COLO668 (cell line): ENCODE measurements at regions not wholly inside any gene's neighbourhood (a gene's known extent, or its start where the extent isn't known, plus 50 kb on each side); places are given as distances from the start of the nearest gene placed in this dataset.
A peak's percentile ranks its signal among the peaks of the same experiment; 100 is the strongest.

ENCODE experiments used
- DNase-seq: peaks from one replicate; lab custom pipeline; 2025; ENCODE audit not compliant: unreplicated experiment; lab: John Stamatoyannopoulos, UW

- no peak for DNase-seq
These were observed 717.7 kb upstream of the SGCG start for GRCh38 chr13:22463089-22463488.

GRCh38 chr13:22468045-22468444 lies 712.7 kb upstream of the SGCG start:
- DNase-seq, result no peak

- DNase-seq, result no peak
These were observed 712.0 kb upstream of the SGCG start for GRCh38 chr13:22468824-22469223.

GRCh38 chr13:22469452-22469851 lies 711.3 kb upstream of the SGCG start:
- DNase-seq, result no peak

- no peak for DNase-seq
These were observed 710.7 kb upstream of the SGCG start for GRCh38 chr13:22470075-22470474.

- DNase-seq, result no peak
These were observed 698.2 kb upstream of the SGCG start for GRCh38 chr13:22482496-22483000.

GRCh38 chr13:22483276-22483675 lies 697.5 kb upstream of the SGCG start:
- DNase-seq, result no peak

GRCh38 chr13:22486490-22486889 lies 694.3 kb upstream of the SGCG start:
- DNase-seq, result no peak

- DNase-seq, result no peak
These were observed 692.8 kb upstream of the SGCG start for GRCh38 chr13:22487932-22488331.

GRCh38 chr13:22489771-22490170 lies 691.0 kb upstream of the SGCG start:
- DNase-seq, result no peak

GRCh38 chr13:22495819-22496218 lies 685.0 kb upstream of the SGCG start:
- no peak for DNase-seq

GRCh38 chr13:22496803-22497508 lies 683.8 kb upstream of the SGCG start:
- DNase-seq, result no peak

- peak; percentile 95 for DNase-seq
These were observed 682.6 kb upstream of the SGCG start for GRCh38 chr13:22497991-22498780.

GRCh38 chr13:22499919-22500318 lies 680.9 kb upstream of the SGCG start:
- DNase-seq, result no peak

GRCh38 chr13:22505489-22505888 lies 675.3 kb upstream of the SGCG start:
- DNase-seq, result no peak

GRCh38 chr13:22506096-22506691 lies 674.6 kb upstream of the SGCG start:
- no peak for DNase-seq

GRCh38 chr13:22517544-22517943 lies 663.2 kb upstream of the SGCG start:
- peak; percentile 80 for DNase-seq

- DNase-seq, result no peak
These were observed 643.9 kb upstream of the SGCG start for GRCh38 chr13:22536851-22537250.

GRCh38 chr13:22538400-22538799 lies 642.4 kb upstream of the SGCG start:
- DNase-seq, result no peak

GRCh38 chr13:22549126-22549525 lies 631.7 kb upstream of the SGCG start:
- no peak for DNase-seq

GRCh38 chr13:22561581-22561980 lies 619.2 kb upstream of the SGCG start:
- no peak for DNase-seq

- DNase-seq, result no peak
These were observed 618.7 kb upstream of the SGCG start for GRCh38 chr13:22562116-22562515.
